Caki2 (cell line): ENCODE measurements at regions not wholly inside any gene's neighbourhood (a gene's known extent, or its start where the extent isn't known, plus 50 kb on each side); places are given as distances from the start of the nearest gene placed in this dataset.

Experiments
- DNase-seq: peaks from one replicate; pipeline ENCODE4 v3.0.0-alpha.2; 2015; ENCODE audit warnings: low read depth
- in situ Hi-C: cut with HindIII; loops from 2 replicates; pipeline ENCODE4 v1.10.0; 2016; ENCODE audit warnings: low sequenced_read_pairs, low pct_unique_long_range_greater_than_20kb, mixed read lengths

DNA sequence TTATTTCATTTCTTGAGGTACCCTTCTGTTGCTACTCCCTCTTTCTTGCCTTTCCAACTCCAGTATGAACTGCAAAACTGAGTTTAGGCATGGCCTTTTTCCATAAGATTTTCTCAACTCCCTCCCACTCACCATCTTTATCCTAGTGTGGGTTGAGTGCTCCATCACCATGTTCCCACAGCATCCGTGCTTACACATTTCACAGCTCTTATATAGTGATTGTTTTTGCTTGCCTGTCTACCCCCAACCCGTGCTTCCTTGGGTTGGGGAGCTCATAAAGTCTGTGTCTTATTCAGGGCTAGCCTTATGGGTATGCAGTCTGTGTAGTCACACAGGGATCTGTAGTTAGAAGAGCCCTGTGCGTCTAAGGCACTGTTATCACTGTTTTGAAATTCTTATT is 68.2 kb upstream of the CCDC190 start:
- no peak for DNase-seq
- in situ Hi-C loops, result no loop called here

DNA sequence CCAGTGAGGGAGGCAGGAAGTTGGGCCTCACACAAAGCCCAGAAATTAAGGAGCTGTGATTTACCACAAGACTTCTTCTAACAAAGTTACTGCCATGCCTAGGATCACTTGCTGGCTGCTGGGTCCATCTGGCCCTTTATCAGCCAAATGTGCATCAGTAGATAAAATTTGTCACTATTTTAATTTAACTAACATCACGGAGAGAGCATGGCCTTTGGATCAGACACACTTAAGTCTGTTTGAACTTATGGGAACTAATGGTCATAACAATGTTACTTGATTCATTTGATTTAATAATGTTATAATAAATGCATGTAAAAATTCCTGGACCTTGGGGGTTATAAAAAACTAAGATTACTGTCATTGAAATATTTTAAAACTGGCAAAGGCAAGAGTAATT is 67.2 kb upstream of the CCDC190 start:
- DNase-seq, result no peak
- in situ Hi-C loops, result no loop called here

DNA sequence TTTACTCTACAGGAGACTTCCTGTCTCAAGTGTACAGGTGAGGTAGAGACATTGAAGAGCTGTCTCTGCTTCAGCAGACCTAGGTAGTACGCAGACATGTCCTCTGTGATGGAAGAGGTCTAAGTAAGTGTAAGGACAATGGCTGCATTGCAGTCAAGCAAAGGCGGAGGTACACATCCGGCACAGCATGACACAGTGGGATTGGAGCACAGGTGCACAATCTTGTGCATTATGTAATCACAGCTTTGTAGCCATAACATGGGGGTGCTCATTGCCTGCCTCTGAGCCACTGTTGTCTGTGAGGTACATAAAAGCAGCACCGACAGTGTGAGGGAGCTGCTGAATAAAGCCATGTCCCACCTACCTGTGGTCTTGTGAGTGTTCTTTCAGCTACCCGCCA is 66.4 kb upstream of the CCDC190 start:
- no peak for DNase-seq
- in situ Hi-C loops, result no loop called here

DNA sequence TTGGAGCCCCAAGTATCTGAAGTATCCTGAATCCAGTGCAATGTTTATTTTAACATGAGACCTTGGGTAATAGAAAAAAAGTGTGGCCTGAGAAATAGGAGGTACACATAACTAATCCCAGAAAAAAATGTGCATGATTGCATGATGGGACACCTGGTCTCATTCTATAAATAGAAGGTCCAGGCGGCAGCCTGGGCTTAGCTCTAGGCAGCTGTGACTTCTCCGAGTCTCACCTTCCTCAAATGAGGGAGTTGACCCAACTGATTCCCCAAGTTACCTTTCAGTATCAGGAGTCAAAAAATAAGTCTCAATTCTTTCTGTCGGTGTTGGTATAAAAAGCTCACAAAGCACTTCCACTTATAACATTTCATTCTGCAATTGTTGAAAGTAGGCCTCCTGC is 65.9 kb upstream of the CCDC190 start:
- DNase-seq, result no peak
- in situ Hi-C loops, result no loop called here

DNA sequence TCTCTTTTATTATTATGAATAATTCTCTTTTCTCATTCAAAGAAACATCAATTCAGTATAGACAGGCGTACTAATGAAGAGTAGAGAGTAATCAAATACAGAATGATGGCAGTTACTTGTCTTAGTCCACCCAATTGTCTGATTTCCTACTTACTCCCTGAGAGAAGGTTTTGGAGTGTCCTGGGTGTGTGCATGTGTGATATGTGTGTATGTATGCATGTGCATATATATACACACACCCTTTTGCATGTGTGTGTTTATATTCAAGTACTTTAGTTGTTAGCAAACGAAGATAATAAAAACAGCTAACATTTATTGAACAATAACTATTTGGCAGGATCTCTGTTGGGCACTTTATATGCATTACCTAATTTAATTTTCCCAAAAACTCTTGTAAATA is 63.2 kb upstream of the CCDC190 start:
- in situ Hi-C loops, result no loop called here
- DNase-seq, result no peak

DNA sequence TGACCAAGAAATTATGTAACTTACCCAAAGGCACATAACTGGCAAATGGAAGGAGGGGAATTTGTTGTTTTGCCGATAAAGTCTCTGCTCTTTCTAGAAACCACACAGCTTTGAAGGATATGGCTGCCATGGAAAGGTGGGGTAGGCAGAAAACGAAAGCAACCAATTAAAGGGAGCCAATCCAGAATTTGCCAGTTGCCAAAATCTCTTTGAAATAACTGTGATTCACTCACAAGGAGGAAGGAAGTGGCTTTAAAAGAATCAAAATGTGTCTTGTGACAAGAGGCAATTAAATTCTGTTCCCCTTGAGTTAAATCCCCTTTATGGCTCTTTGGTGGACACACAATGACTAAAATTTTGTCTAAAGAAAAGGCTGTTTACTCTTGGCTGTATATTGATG is 61.2 kb upstream of the CCDC190 start:
- no peak for DNase-seq
- in situ Hi-C loops, result no loop called here

DNA sequence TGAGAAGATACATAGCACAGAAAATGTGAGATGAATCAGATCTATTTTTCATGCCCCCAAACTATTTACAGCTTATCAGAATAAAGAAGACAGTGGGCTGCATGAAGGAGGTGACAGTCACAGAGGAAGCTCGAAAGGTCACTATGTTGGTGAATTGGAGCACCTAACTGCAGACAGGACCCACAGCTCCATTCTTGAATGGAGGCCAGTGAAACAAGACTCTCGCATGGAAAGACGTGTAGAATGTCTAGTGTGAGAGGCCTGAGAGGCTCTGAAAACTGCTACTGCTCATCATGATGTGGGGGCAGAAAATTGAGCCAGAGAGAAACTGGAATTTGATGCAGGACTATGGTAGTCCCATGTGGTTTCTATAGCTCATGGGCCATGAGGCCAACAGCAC is 60.3 kb upstream of the CCDC190 start:
- no peak for DNase-seq
- in situ Hi-C loops, result no loop called here

DNA sequence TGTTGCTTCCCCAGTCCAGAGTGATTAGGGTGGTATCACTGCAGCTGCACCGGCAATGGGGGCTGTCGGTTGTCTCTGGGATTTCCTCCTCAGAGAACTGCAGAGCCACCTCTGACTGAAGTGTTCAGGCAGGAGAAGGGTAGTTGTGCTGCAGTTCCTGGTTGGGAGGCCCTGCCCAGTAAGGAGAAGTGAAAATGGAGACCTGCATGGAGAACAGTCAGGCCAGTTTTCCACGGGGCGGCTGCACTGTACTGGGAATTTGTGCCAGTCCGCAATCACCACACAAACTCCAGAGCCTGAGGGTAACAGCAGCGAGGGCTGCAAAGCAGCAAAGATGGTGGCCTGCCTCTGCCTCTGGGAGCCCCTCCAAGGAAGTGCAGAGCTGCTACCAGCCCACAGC is 58.1 kb upstream of the CCDC190 start:
- no peak for DNase-seq
- in situ Hi-C loops, result no loop called here

DNA sequence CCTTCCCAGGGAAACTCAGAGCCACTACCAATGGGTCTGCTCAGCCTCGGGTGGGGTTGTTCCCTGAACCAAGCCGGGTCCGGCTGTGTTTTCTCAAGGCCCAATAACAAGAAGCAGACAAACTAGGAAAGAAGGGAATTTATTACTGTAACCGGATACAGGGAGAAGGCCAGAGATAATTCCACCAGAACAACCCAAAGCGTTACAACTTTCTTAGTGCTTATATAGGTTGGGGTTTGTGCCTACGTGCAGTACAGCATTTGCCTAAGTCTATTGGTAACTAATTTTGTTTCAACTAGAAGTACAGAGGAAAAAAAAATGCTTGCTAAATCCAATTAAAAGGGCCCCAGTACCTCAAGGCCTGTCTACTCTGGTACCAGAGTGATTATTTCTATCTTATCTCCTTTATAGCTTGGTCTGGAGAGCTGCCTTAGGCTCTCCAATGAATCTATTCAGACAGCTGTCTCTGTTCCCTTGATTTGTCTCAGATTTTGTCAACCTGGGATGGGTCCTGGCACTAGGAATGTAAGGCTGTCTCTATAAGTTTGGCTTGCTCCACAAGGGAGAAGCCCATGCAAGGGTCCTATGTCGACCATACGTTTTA is 57.3 kb upstream of the CCDC190 start:
- no peak for DNase-seq
- in situ Hi-C loops, result no loop called here

DNA sequence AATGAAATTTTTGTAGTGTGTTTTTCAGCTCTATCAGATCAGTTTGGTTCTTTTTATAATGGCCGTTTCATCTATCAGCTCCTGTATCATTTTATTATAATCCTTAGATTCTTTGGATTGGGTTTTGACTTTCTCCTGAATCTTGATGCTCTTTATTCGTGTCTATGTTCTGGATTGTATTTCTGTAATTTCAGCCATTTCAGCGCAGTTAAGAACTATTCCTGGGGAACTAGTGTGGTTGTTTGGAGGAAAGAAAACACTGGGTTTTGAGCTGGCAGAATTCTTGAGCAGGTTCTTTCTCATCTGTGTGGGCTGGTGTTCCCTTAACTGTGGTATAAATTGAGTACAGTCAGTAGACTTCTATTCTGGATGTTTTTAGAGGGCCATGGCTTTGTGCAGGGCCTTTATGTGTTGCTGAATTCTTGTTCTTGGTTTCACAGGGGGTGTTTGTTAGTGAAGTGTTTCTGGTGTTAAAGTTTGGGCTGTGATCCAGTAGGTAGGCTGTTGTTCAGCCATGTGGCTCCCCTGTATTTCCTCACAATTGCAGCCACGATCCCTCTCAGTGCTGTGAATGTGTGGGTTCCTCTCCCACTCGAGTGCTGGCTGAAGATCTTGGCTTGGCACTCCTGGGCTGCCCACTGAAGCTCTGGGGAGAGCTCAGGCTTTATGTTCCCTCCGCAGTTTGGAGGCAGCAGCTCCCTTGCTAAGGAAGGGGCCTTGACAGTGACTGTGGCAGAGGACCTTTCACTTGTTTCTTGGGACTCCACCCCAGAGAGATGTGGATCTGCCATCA is 56.0 kb upstream of the CCDC190 start:
- no peak for DNase-seq
- in situ Hi-C loops, result no loop called here

DNA sequence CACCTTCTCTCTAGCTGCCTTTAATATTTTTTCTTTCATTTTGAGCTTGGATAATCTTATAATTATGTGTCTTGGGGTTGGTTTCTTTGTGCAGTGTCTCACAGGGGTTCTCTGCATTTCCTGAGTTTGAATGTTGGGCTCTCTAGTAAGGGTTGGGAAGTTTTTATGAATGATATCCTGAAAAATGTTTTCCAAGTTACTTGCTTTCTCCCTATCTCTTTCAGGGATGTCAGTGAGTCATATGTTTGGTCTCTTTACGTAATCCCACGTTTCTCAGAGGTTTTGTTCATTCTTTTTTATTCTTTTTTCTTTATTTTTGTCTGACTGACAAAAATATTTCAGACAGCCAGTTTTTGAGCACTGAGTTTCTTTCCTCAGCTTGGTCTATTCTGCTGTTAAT is 55.4 kb upstream of the CCDC190 start:
- DNase-seq, result no peak
- in situ Hi-C loops, result no loop called here

DNA sequence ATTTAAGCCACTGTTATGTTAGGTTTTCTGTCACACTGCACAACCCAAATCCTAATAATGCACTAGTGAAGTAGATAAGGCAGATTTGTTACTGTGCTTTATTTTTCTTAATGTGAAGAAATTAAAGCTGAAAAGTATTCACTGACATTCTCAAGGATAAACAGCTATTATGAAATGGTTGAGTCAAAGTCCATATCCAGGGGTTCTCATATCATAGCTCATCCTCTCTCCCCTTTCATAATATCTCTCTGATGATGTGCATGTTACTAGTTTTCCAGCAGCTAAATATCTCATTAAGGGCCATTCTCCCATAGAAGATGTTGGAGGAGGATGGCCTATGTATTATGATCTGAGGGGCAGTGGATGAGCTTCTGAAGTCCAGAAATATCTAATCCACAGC is 53.6 kb upstream of the CCDC190 start:
- in situ Hi-C loops, result no loop called here

DNA sequence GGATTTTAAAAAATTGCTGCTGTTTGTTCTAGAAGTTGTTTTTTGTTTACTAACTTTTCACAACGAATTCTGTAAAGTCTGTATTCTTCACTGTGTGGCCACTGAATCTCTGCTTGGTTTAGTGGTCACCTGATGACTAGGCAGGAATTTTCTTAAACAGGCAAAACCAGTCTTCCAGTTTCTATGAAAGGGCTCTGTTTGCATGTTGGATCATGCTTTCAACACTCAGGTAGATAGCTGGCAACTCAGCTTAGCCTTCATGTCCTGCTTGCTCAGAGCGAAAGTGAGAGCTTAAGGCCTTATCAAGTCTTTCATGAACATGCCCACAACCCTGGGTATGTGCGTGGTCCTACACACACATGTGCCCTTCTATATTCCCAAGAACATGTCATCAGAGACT is 52.4 kb upstream of the CCDC190 start:
- DNase-seq, result no peak
- in situ Hi-C loops, result no loop called here

More for the DNA sequence above, 53.6 kb upstream of the CCDC190 start:
- DNase-seq, result no peak

DNA sequence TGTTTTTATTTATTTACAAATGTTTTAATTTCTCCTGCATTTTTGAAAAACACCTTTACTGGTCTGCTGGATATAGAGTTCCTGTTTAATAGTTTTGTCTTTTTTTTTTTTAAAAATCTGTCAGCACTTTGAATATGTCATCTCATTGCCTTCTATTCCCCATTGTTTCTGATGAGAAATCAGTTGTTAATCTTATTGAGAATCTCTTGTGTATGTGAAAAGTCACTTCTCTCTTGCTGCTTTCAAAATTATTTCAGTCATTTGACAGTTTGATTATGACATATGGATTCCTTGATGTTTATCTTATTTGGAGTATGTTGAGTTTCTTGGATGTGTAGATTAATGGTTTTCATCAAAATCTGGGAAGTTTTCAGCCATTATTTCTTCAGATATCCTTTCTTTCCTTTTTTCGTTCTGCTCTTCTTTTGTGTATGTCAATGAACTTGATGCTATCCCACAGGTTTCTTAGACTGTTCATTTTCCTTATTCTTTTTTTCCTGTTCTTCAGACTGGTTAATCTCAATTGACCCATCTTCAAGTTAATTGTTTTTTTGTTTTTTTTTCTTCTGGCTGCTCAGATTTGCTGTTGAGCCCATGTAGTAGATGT is 51.2 kb upstream of the CCDC190 start:
- no peak for DNase-seq
- in situ Hi-C loops, result no loop called here
